GM19397 (cell line): ENCODE measurements at regions not wholly inside any gene's neighbourhood (a gene's known extent, or its start where the extent isn't known, plus 50 kb on each side); places are given as distances from the start of the nearest gene placed in this dataset.
"Not testable (repeated sequence)": the region's sequence is repeated elsewhere in the genome, so short reads cannot be mapped to it uniquely, and the experiment has no call there.

ENCODE experiments used
- ATAC-seq: cut with Tn5 transposase; IDR thresholded peaks from one replicate; pipeline ENCODE4 v1.9.1; 2021; ENCODE audit warnings: mild to moderate bottlenecking, moderate library complexity; ENCODE audit not compliant: unreplicated experiment

GRCh38 chr10:6830981-6831380 is 250.9 kb upstream of the PRKCQ start:
- ATAC-seq: not testable (repeated sequence)

DNA sequence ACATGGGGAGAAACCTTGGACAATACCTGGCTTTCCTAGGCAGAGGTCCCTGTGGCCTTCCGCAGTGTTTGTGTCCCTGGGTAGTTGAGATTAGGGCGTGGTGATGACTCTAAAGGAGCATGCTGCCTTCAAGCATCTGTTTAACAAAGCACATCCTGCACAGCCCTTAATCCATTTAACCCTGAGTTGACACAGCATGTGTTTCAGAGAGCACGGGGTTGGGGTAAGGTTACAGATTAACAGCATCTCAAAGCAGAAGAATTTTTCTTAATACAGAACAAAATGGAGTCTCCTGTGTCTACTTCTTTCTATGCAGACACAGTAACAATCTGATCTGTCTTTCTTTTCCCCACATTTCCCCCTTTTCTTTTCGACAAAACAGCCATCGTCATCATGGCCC is 244.7 kb upstream of the PRKCQ start:
- not testable (repeated sequence) for ATAC-seq

DNA sequence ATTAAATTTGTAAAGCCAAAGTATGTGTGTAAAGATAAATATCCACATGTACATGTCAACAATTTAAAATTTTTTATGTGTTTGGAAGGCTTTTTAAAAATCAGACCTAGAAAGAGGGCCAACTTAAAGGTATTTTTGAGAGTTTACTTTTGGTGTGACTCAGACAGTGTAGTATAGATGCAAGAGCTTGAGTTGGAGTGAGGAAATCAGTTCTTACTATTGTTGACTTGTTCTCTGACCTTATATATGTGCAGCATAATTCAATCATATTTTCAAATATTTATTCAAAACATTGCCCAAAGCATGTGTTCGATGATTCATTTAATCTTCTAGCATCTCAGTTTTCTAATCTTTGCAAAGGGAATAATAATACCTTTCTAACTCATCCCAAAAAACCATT is 243.7 kb upstream of the PRKCQ start:
- no peak for ATAC-seq

DNA sequence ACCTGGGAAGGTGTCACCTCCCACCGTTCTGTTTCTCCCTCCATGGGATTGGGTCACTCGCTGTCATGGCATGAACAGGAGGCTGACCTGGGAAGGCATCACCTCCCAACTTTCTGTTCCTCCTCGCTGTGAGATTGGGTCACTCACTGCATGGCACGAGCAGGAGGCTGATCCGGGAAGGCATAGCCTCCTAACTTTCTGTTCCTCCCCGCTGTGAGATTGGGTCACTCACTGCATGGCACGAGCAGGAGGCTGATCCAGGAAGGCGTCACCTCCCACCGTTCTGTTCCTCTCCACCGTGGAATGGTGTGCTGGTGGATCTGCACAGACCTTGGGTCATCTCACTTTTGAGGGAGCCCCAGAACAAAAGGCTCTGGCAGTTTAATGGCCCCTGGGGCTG is 239.2 kb upstream of the PRKCQ start:
- no peak for ATAC-seq

DNA sequence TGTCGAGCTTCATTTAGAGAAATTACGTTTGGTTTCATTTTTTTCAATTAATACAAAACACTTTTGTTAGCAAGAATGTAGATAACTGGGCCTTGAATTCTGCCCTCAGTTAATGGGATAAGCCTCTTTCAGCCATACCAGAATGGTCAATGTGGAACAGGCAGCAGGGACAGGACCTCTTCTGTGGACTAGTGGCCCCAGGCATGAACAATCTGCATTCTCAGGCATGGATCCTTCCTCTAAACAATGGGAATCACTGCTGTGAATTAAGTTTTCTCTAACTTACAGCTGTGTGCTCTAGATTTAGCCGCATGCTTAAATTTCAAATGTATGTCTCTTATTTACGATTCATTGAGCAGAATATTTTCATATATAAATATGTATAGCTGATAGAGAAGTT is 237.7 kb upstream of the PRKCQ start:
- no peak for ATAC-seq

GRCh38 chr10:6815346-6815745 is 235.3 kb upstream of the PRKCQ start:
- no peak for ATAC-seq

- ATAC-seq: no peak
Measured at GRCh38 chr10:6813856-6814255, 233.8 kb upstream of the PRKCQ start.

DNA sequence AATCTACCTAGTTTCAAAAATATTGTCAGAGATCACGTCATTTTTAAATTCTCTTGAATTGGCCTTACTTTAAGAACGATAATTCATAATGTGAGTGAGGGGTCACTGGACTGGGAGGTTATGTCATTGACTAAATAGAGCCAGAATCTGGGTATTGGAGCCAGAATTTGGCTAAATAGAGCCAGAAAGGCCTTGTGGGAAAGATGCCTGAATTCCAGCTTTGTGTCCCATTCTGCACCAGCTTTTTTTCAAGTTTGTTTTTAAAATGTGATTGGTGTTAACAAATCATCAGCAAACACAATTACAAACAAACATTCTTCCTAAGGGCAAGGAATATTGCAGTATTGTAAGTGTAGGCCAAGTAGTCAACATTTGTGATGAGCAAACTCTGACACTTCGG is 233.2 kb upstream of the PRKCQ start:
- ATAC-seq: no peak

GRCh38 chr10:6811153-6811552 is 231.1 kb upstream of the PRKCQ start:
- no peak for ATAC-seq

- no peak for ATAC-seq
Measured at GRCh38 chr10:6803427-6803783, 223.3 kb upstream of the PRKCQ start.

GRCh38 chr10:6802759-6803426 is 222.8 kb upstream of the PRKCQ start:
- no peak for ATAC-seq

DNA sequence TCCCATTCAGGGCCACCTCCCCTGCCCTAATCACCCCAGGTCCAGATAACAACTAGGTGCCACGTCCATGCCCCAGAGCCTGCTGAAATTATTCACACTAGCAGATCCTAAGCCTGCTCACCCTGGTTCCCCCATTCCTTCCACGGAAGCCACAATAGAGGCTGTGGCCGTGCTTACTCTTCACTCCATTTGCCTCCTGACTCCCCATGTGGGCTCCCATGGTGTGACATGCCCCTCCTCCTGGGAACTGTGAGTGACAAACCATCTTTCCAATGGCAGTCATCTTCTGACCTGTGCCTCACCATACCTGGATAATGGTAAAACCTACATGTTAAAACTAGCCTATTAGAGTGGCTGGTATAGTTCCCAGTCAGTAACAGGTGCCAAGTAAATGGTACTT is 216.2 kb upstream of the PRKCQ start:
- no peak for ATAC-seq

GRCh38 chr10:6795541-6795940 is 215.5 kb upstream of the PRKCQ start:
- no peak for ATAC-seq

DNA sequence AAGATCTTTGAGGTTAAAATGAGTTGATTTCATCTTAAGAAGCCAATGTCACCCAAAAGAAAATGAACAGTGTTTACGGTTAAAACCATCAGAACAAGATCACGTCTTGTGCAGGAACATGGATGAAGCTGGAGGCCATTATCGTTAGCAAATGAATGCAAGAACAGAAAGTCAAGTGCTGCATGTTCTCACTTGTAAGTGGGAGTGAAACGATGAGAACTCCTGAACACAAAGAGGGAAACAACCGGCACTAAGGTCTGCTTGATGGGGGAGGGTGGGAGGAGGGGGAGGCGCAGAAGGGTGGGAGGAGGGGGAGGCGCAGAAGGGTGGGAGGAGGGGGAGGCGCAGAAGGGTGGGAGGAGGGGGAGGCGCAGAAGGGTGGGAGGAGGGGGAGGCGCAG is 214.8 kb upstream of the PRKCQ start:
- ATAC-seq: not testable (repeated sequence)

DNA sequence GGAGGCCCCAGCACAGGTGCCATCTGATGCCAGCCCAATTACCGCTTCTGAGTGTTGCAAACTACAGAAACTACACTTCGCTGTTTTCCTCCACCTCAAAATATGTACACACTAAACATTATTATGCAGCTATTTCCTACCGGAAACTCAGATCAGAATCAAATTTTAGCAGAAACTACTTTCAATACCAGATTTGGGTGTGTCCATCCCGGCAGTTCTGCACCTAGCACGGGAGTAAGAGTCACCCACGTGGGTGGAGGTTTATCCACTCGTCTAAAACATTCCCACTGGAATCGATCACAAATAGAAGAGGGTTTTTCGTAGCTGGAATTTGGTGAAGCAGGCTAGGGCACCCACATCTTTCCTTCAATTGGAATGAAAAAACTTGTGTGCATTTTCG is 214.4 kb upstream of the PRKCQ start:
- ATAC-seq: no peak

- no peak for ATAC-seq
Measured at GRCh38 chr10:6788731-6789130, 208.7 kb upstream of the PRKCQ start.

DNA sequence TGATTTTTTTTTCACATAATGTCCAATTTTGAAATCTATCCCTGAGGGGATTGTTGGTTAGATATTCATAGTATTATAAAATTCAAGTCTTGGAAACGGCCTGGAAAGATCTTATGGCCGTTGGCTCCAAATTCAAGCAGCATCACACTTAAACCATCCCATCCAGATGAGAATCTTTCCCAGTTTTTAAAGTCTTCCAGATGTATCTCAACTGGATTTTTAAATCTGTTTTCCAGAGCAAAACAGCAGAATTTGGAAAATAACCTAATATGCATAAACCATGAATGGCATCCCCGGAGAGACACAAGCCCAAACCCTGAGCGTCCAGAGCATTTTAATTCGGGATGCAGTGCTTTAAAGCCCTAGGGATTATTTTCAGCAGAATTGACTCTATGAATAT is 208.2 kb upstream of the PRKCQ start:
- no peak for ATAC-seq

- ATAC-seq: no peak
Measured at GRCh38 chr10:6787718-6788117, 207.6 kb upstream of the PRKCQ start.

- no peak for ATAC-seq
Measured at GRCh38 chr10:6787091-6787490, 207.0 kb upstream of the PRKCQ start.

DNA sequence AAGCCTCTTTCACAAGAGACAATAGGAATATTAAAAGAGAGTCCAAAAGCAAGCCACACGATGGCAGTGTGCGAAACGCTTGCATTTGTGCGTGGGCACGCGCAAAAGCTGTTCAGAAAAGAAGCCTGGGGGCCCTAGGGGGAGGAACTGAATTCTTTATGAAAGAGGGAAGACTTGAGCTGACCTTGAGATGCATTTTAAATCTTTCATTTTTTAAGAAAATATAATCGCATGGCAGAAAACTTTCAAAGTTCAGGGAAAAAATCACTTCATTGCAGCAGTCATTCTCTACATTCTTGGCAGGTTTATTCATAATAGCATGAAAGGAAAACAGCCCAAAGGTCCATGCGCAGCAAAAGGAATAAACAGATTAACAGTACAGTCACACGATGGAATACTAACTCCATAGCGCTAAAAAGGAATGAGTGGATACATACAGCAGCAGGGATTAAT is 206.5 kb upstream of the PRKCQ start:
- ATAC-seq: no peak

- not testable (repeated sequence) for ATAC-seq
Measured at GRCh38 chr10:6784429-6784828, 204.4 kb upstream of the PRKCQ start.

GRCh38 chr10:6783471-6783870 is 203.4 kb upstream of the PRKCQ start:
- ATAC-seq: no peak

DNA sequence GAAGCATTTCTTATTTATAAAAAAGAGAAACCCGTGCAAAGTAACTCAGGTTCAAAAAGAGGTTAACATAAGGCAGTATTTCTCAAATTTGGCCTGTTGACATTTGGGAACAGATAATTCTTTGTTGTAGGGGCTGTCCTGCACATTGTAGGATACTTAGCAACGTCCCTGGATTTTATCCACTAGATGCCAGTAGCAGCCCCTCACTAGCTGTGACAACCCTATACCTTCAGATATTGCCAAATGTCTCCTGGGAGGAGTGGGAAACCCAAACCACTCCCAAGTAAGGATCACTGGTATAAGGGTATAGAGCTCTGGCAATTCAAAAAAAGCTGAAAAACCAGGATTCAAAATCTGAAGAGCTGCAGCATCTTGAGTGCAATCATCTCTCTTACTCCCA is 202.3 kb upstream of the PRKCQ start:
- no peak for ATAC-seq
